Stimulated activated naive CD8-positive, alpha-beta T cell treated with anti-CD3 and anti-CD28 coated beads, Interleukin-15, Interleukin-2, amounts not matched to agents 100 ng/mL and 50 ng/mL, for 24 hours (primary cell): ENCODE measurements at regions not wholly inside any gene's neighbourhood (a gene's known extent, or its start where the extent isn't known, plus 50 kb on each side); places are given as distances from the start of the nearest gene placed in this dataset.

Source experiments
- H3K27ac Mint-ChIP-seq: one replicate; pipeline ENCODE4 v1.8.0; 2021; ENCODE audit warnings: mild to moderate bottlenecking, mixed read lengths
- H3K27me3 Mint-ChIP-seq: one replicate; pipeline ENCODE4 v1.8.0; 2021; ENCODE audit warnings: mixed read lengths
- H3K36me3 Mint-ChIP-seq: one replicate; pipeline ENCODE4 v1.8.0; 2021; ENCODE audit warnings: low read depth, mixed read lengths
- H3K4me1 Mint-ChIP-seq: one replicate; pipeline ENCODE4 v1.8.0; 2021; ENCODE audit warnings: low read depth, mixed read lengths
- H3K4me3 Mint-ChIP-seq: one replicate; pipeline ENCODE4 v1.8.0; 2021; ENCODE audit warnings: mild to moderate bottlenecking, mixed read lengths
- H3K9me3 Mint-ChIP-seq: one replicate; pipeline ENCODE4 v1.8.0; 2021; ENCODE audit warnings: mixed read lengths

- no peak overlapping the region for H3K4me3 Mint-ChIP-seq
- H3K9me3 Mint-ChIP-seq = peaks cover 10% of the 10 kb centered on the region
- H3K27ac Mint-ChIP-seq = no peak overlapping the region
- H3K36me3 Mint-ChIP-seq = no peaks in the 10 kb centered on the region
- no peaks in the 10 kb centered on the region for H3K4me1 Mint-ChIP-seq
- H3K27me3 Mint-ChIP-seq = no peaks in the 10 kb centered on the region
Measured at GRCh38 chr6:14959324-14959885, 286.5 kb upstream of the JARID2 start.

DNA sequence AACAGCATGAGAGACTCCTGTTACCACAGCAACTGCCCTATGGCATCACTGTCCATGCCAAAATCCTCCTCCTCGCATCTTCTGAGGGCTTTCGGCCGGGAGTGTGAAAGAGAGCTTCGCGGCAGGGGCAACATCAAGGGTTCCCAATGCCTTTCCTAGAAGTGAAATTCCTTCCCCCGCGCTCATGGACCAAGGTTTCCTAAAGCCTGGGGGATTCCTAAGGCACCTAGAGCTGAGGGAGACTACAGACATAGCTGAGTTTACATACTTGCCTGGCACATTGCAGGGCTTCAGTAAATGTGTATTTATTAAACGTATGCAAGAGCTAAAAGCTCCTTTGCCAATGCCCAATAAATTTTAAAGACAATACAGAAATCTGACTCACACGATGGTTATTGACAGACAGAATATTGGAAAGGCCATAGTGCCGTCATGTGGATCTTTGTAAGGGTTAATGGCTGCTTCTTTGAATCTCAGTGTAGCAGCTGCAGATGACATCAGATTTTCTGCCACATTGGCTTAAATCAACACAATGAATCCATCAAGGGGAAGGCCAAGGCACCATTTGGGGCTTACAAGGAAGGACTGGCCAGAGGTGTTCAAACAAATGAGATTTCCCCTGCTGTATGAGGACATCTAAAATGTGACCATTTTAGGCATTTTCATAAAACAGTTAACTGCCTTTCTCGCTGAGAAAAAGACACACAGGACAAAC lies 281.2 kb upstream of the JARID2 start:
- H3K36me3 Mint-ChIP-seq = no peaks in the 10 kb centered on the region
- H3K9me3 Mint-ChIP-seq = no peaks in the 10 kb centered on the region
- H3K27ac Mint-ChIP-seq = no peak overlapping the region
- no peak overlapping the region for H3K4me3 Mint-ChIP-seq
- H3K4me1 Mint-ChIP-seq = no peaks in the 10 kb centered on the region
- no peaks in the 10 kb centered on the region for H3K27me3 Mint-ChIP-seq

DNA sequence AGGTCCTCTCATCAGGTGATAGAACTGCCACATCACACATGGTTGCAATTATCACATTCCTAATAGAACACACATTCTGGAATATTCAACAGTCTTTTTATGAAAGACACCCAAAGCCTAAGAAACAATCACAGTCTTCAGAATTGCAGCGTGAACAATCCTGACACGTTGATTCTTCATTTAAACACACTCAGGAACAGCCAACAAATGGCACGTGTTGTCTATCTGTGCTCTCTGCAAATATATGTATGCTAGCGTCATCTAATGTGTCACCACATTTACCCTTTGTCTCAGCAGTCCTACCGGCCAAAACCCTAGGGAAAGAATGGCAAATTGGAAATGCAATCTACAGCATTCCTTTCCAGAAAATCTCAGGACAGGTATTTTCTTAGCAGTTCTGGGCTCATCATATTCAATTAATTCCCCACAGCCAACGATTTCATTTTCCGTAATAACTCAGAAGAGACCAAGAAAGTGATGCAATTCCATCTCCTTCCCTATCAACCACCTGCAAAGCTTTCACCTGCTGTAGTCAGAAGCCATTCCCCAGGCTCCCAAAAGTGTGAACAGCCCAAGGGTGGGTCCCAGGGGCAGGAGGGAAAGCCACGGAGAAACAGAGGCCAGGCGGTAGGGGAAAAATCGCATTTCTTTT lies 280.3 kb upstream of the JARID2 start:
- no peaks in the 10 kb centered on the region for H3K27me3 Mint-ChIP-seq
- no peaks in the 10 kb centered on the region for H3K9me3 Mint-ChIP-seq
- no peaks in the 10 kb centered on the region for H3K4me1 Mint-ChIP-seq
- no peak overlapping the region for H3K27ac Mint-ChIP-seq
- H3K36me3 Mint-ChIP-seq = no peaks in the 10 kb centered on the region
- H3K4me3 Mint-ChIP-seq = no peak overlapping the region

- no peak overlapping the region for H3K27ac Mint-ChIP-seq
- H3K36me3 Mint-ChIP-seq = no peaks in the 10 kb centered on the region
- no peak overlapping the region for H3K4me3 Mint-ChIP-seq
- no peaks in the 10 kb centered on the region for H3K27me3 Mint-ChIP-seq
- no peaks in the 10 kb centered on the region for H3K4me1 Mint-ChIP-seq
- H3K9me3 Mint-ChIP-seq = no peaks in the 10 kb centered on the region
Measured at GRCh38 chr6:14966096-14966905, 279.6 kb upstream of the JARID2 start.

- no peaks in the 10 kb centered on the region for H3K4me1 Mint-ChIP-seq
- no peak overlapping the region for H3K4me3 Mint-ChIP-seq
- no peaks in the 10 kb centered on the region for H3K9me3 Mint-ChIP-seq
- H3K27me3 Mint-ChIP-seq = no peaks in the 10 kb centered on the region
- no peaks in the 10 kb centered on the region for H3K36me3 Mint-ChIP-seq
- H3K27ac Mint-ChIP-seq = no peak overlapping the region
Measured at GRCh38 chr6:14966906-14967711, 278.8 kb upstream of the JARID2 start.

DNA sequence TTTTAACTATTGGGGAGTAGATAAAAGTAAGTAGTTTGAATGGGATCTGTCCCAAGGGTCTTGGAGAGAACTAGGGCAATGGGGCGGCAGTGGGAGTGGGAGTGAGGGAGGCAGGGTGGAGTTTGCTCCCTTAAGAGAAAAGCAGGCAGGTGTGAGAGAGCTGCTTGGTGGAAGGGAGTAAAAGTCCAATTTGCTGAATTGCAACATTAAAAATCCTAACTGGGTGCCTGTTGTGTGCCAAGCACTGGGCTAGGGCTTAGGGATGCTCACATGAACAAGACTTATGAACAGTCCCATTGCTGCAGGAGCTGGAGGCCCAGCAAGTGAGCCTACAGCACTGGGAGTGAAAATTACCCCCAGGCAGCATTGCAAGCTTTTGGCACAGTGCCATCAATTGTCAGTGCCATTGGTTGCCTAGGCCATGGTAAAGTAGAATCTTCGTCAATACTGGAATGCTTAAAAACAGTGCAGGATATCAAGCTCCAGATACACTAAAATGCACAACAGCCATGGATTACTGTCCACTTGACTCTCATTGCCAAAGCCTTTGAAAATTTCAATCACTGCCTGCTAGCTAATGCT lies 277.7 kb upstream of the JARID2 start:
- no peak overlapping the region for H3K27ac Mint-ChIP-seq
- H3K27me3 Mint-ChIP-seq = no peaks in the 10 kb centered on the region
- no peaks in the 10 kb centered on the region for H3K9me3 Mint-ChIP-seq
- no peaks in the 10 kb centered on the region for H3K36me3 Mint-ChIP-seq
- H3K4me1 Mint-ChIP-seq = no peaks in the 10 kb centered on the region
- H3K4me3 Mint-ChIP-seq = no peak overlapping the region

DNA sequence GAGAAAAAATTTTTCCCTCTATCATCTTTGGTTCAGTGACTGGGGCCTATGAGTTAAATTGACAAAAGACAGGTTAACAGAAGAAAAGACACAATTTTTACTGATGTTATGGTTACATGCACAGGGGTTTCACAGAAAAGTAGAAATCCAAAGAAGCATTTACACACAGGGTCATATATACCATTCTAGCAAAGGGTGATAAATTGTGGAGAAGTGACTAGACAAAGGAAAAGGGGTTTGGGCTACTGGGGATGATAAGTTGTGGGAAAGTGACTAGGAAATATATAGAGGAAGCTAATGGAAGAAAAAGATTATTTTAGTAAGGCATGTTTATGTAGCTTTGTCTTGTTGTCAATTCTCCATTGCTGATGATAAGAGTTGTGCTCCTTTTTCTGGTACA lies 276.7 kb upstream of the JARID2 start:
- H3K27me3 Mint-ChIP-seq = no peaks in the 10 kb centered on the region
- H3K9me3 Mint-ChIP-seq = no peaks in the 10 kb centered on the region
- H3K27ac Mint-ChIP-seq = no peak overlapping the region
- no peaks in the 10 kb centered on the region for H3K4me1 Mint-ChIP-seq
- H3K36me3 Mint-ChIP-seq = no peaks in the 10 kb centered on the region
- no peak overlapping the region for H3K4me3 Mint-ChIP-seq

- peaks cover 7% of the 10 kb centered on the region for H3K4me1 Mint-ChIP-seq
- no peak overlapping the region for H3K4me3 Mint-ChIP-seq
- no peaks in the 10 kb centered on the region for H3K27me3 Mint-ChIP-seq
- no peaks in the 10 kb centered on the region for H3K9me3 Mint-ChIP-seq
- H3K36me3 Mint-ChIP-seq = no peaks in the 10 kb centered on the region
- H3K27ac Mint-ChIP-seq = no peak overlapping the region
Measured at GRCh38 chr6:14972379-14973067, 273.3 kb upstream of the JARID2 start.

- Mint-ChIP-seq H3K4me1 (peaks cover 7% of the 10 kb centered on the region), H3K9me3 (no peaks in the 10 kb centered on the region), H3K27ac (no peak overlapping the region), H3K36me3 (no peaks in the 10 kb centered on the region), H3K4me3 (no peak overlapping the region), H3K27me3 (no peaks in the 10 kb centered on the region)
Measured at GRCh38 chr6:14974372-14974771, 271.5 kb upstream of the JARID2 start.

- no peak overlapping the region for H3K4me3 Mint-ChIP-seq
- H3K9me3 Mint-ChIP-seq = no peaks in the 10 kb centered on the region
- H3K27me3 Mint-ChIP-seq = no peaks in the 10 kb centered on the region
- no peaks in the 10 kb centered on the region for H3K36me3 Mint-ChIP-seq
- peaks cover 7% of the 10 kb centered on the region for H3K4me1 Mint-ChIP-seq
- H3K27ac Mint-ChIP-seq = no peak overlapping the region
Measured at GRCh38 chr6:14974792-14975470, 270.9 kb upstream of the JARID2 start.

DNA sequence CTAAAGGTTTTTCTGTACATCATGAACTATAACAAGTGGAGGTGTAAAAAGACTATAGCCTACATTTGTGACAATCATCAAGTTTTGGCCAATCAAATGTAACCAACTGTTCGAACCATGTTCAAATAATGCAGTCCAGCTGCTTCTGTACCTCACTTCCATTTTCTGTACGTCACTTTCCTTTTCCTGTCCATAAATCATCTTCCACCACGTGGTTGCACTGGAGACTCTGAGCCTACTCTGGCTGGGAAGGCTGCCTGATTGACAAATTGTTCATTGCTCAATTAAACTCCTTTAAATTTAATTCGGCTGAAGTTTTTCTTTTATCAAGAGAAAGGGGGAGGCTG lies 270.4 kb upstream of the JARID2 start:
- peaks cover 7% of the 10 kb centered on the region for H3K4me1 Mint-ChIP-seq
- H3K9me3 Mint-ChIP-seq = no peaks in the 10 kb centered on the region
- H3K4me3 Mint-ChIP-seq = no peak overlapping the region
- H3K27ac Mint-ChIP-seq = no peak overlapping the region
- no peaks in the 10 kb centered on the region for H3K36me3 Mint-ChIP-seq
- no peaks in the 10 kb centered on the region for H3K27me3 Mint-ChIP-seq

GRCh38 chr6:14977747-14978382 lies 268.0 kb upstream of the JARID2 start:
- H3K4me1 Mint-ChIP-seq = peaks cover 12% of the 10 kb centered on the region
- no peak overlapping the region for H3K4me3 Mint-ChIP-seq
- H3K27ac Mint-ChIP-seq = no peak overlapping the region
- H3K9me3 Mint-ChIP-seq = no peaks in the 10 kb centered on the region
- peaks cover 3% of the 10 kb centered on the region for H3K27me3 Mint-ChIP-seq
- no peaks in the 10 kb centered on the region for H3K36me3 Mint-ChIP-seq

DNA sequence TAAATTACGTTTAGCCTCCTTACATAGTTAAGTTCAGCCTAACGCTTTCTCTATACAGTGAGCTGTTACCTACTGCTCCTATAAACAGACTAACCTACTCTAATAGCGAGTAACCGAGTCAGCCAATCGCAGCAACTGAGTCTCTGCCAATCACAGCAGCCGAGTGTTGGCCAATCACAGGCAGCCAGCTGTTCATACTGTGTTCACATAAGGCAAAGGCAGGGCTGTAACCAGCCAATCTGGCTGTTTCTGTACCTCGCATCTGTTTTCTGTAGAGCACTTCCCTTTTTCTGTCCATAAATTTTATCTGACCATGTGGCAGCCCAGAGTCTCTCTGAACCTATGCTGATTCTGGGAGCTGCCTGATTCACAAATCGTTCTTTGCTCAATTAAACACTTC lies 263.9 kb upstream of the JARID2 start:
- no peak overlapping the region for H3K27ac Mint-ChIP-seq
- H3K9me3 Mint-ChIP-seq = no peaks in the 10 kb centered on the region
- H3K4me3 Mint-ChIP-seq = no peak overlapping the region
- H3K36me3 Mint-ChIP-seq = no peaks in the 10 kb centered on the region
- H3K27me3 Mint-ChIP-seq = peaks cover 3% of the 10 kb centered on the region
- peaks cover 5% of the 10 kb centered on the region for H3K4me1 Mint-ChIP-seq
